Sigmoid colon (tissue), 4 donors: ENCODE measurements at regions not wholly inside any gene's neighbourhood (a gene's known extent, or its start where the extent isn't known, plus 50 kb on each side); places are given as distances from the start of the nearest gene placed in this dataset.

Experiments
- CTCF ChIP-seq, 4 experiments: fragments of 450-650 bp in 3 of 4; fragments of 200-600 bp in 1 of 4; IDR thresholded peaks; one replicate each; pipeline ENCODE4 v1.5.1; 2016 to 2019; ENCODE audit warnings: antibody characterized with exemption in 4 of 4, mild to moderate bottlenecking in 3 of 4, moderate library complexity in 2 of 4
- POLR2A ChIP-seq, 2 donors: fragments of 450-650 bp; IDR thresholded peaks; one replicate each; pipeline ENCODE4 v1.6.1; 2016; ENCODE audit warnings: antibody characterized with exemption in 2 of 2, mild to moderate bottlenecking in 2 of 2, moderate library complexity in 2 of 2
- POLR2AphosphoS5 ChIP-seq, 4 donors: sonication (generic); formaldehyde crosslinking; IDR thresholded peaks; one replicate each; pipeline ENCODE4 v1.6.1; 2017; ENCODE audit warnings: antibody characterized with exemption in 4 of 4

GRCh38 chr3:27573780-27574437 lies 89.7 kb upstream of the SLC4A7 start:
- TF ChIP-seq POLR2A (IDR thresholded peaks at IDR 0.05) (no peak), CTCF (IDR thresholded peaks at IDR 0.05) (no peak), POLR2AphosphoS5 (IDR thresholded peaks at IDR 0.05) (no peak)
